GM21723 (cell line): ENCODE measurements at regions not wholly inside any gene's neighbourhood (a gene's known extent, or its start where the extent isn't known, plus 50 kb on each side); places are given as distances from the start of the nearest gene placed in this dataset.
"Not testable (repeated sequence)": the region's sequence is repeated elsewhere in the genome, so short reads cannot be mapped to it uniquely, and the experiment has no call there.

ENCODE experiments used
- ATAC-seq: cut with Tn5 transposase; IDR thresholded peaks from one replicate; pipeline ENCODE4 v1.9.1; 2021; ENCODE audit warnings: mild to moderate bottlenecking, moderate library complexity; ENCODE audit not compliant: unreplicated experiment

DNA sequence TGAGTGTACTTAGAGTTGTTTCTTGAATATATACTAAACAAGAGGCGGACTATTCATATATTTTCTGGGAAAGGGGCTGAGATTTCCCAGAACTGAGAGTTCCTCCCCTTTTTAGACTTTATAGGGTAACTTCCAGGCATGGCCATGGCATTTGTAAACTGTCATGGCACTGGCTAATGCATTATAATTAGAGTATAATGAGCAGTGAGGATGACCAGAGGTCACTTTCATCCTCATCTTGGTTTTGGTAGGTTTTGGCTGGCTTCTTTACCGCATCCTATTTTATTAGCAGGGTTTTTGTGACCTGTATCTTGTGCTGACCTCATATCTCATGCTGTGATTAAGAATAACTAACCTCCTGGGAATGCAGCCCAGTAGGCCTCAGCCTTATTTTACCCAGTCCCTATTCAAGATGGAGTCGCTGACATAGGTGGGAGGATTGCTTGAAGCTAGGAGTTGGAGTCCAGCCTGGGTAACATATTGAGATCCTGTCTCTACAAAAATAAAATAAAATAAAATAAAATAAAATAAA is 91.4 kb downstream of the MOBP start:
- ATAC-seq: no peak

DNA sequence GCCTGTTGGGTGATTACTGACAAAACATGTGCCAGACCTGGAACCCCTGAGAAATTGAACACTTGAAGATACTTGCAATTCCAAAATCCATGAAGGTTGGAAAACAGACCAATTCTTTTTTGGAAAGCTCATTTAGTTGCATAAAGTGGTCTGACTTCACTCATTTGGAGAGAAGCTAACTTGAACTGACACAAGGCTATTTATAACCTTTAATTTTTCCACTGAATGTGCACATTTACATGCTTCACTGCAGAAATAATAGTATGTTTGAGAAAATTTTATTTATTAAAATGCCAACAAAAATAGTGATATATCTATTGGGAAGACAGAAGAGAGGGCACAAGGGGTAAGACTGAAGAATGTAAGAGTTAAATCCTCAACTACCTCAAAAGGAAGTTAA is 92.1 kb downstream of the MOBP start:
- no peak for ATAC-seq

DNA sequence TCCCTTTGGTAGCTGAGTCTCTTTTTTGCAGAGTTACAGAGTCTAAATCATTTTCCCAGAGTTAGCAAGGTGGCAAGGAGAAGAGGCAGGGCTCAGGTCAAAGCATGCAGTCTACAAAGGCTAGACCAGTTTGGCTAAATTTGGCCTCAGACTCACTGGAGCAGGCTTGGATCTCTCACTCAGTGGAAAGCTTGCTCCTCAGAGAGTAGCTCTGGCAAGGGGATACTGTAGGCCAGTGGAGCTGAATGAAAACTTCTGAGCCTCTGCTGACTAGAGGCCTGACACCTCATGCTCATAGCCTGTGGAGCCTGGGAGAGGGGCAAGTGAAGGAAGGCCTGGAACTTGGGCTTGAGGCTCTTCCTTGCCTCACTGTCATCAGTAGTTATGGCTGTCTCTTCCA is 101.0 kb downstream of the MOBP start:
- ATAC-seq: no peak

DNA sequence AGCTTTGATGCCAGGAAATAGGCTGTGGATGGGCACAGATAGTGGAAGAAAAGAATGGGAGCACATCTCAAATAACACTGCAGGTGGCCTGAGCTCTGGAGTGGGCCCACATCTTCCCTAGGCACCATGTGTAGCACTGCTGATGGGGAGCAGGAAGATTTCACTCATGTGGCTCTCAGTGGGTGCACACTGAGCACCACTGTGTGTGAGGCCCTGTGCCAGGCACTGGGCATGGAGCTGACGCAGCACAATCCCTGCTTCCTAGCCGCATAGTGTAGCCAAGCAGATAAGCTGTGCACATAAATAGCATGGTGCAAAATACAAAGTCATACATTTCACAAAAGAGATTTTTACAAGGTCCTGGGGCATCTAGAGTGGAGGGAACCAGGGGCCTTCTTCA is 101.6 kb downstream of the MOBP start:
- ATAC-seq: no peak

DNA sequence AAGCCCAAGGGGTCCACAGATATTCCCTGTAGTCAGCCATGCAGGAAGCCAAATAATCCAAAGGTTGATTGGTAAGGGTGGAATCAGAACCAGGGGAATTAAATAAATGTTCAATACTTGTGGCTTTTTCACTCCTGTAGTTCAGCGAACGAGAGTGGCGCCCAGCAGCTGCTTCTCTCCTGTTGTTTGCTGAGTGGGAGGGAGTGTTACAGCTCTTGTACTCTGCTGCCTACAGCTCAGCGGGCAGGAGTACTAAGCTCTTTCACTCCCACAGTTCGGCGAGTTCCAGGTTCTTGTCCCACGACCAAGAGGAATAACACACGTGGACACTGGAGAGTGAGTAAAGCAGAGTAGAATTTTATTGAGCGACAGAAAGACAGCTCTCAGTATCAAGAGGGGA is 105.9 kb downstream of the MOBP start:
- ATAC-seq: no peak

DNA sequence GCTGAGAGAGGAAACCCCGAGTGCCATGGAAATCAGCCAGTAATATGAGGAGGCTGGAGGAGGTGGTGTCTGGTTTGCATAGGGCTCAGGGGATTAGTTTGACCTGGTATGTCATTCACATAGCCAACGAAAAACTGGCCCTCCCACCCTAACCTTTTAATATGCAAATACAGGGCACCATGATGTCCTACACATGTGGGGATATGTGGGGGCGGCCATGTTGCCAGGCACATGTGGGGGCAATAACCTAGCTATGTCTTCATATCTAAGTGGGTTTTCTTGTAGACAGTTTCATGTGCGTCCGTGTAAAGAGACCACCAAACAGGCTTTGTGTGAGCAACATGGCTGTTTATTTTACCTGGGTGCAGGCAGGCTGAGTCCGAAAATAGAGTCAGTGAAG is 110.1 kb downstream of the MOBP start:
- no peak for ATAC-seq

DNA sequence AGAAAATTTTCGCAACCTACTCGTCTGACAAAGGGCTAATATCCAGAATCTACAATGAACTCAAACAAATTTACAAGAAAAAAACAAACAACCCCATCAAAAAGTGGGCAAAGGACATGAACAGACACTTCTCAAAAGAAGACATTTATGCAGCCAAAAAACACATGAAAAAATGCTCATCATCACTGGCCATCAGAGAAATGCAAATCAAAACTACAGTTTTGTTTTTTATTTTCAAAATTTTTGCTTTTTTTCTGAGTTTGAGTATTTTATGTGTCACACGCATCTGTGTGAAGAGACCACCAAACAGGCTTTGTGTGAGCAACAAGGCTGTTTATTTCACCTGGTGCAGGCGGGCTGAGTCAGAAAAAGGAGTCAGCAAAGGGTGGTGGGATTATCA is 118.7 kb downstream of the MOBP start:
- ATAC-seq: not testable (repeated sequence)

DNA sequence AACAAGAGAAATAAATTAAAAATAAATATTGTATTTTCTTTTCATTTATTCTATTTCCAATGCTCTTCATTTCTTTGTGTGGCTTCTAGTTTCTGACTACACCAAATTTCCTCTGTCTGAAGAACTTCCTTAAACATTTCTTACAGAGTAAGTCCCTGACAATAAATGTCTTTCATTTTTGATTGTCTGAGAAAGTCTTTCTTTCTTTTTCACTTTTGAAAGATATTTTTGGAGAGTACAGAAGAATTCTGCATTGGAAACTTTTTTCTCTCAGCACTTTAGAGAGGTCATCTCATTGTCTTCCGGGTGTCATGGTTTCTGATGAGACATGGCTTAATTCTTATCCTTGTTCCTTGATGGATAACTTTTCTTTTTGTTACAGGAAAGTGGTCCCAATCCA is 119.6 kb downstream of the MOBP start:
- no peak for ATAC-seq

DNA sequence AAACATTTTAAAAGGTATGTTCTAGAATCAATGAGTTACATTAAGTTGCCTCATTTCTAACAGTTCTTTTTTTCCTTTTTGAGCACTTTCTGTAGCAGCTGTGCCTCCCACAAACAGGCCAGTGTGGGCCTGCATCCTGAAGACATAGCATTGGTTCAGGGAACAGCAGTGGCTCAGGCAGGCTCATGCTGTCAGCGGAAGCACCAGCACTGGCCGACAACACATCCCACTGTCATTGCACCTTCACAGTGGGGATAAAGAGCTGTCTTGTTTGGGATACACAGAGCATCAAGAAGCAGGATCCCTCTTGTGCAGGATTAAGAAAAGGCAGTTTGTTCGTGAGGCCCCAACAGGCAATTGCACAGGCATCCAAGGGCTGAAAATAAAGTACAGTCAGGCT is 123.3 kb downstream of the MOBP start:
- no peak for ATAC-seq

DNA sequence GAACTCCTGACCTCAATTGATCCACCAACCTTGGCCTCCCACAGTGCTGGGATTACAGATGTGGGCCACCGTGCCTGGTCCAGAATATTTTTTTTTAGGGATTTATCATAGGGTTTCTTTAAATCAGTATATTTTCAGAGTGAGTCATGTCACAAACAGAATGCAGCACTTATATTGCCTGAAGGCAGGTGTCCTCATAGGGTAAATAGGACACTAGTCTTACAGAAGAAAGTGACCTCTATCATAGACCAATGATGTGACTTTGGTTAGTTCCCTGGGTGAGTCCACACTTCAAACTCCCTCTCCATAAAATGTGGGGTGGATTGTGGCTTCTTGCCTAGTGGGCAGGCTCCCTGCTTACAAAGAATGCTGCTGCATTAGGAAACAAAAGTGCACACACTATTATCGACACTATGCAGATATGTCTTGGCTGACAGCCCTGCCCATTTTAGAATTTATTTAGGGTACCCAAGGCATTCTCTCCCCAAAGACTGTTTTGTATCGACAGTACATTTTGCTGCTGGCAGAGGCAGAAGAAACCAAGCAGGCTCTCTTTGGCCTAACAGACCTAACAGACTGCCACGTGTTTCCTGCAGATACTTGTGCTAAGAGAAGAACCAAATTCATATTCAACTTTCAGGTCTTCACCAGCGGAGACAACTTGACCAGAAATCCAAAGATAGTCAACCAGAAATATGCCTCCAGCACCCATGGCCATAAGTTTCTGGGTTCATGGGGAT is 125.0 kb downstream of the MOBP start:
- no peak for ATAC-seq

DNA sequence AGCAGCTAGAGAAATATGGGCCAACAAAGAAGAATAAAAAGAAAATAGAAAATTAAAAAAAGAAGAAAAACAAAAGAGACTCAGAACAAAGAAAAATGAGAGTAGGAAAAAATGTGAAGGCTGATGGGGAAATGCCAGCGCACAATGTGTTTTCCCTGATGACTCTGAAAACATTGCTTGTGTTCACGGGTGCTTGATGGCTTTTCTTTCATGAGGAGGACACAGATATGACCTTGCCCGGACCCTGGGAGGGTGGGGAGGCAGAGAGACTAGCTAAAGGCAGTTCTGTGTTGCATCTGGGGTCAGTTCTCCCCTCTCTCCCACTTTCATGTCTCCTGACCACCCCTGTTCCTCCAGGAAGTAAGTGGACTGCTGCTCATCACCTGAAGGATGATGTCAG is 125.9 kb downstream of the MOBP start:
- ATAC-seq: no peak

DNA sequence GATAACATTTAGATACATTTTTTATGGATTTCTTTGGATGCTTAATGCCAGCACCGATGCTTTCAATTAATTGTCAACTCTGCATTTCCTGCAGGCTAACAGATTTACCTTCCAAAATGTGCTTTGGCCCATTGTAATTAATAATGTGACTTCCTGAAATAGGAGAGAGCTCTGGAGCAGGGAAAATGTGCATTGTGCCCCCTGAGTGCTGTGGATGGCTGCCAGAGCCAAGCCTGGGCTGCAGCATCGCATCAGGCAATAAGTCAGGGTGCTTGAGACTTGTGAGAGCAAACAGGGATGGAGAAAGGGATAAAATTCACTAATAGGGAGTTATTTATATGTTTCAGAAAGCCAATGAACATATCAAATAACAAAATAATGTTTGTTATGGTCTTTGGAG is 133.8 kb downstream of the MOBP start:
- no peak for ATAC-seq

DNA sequence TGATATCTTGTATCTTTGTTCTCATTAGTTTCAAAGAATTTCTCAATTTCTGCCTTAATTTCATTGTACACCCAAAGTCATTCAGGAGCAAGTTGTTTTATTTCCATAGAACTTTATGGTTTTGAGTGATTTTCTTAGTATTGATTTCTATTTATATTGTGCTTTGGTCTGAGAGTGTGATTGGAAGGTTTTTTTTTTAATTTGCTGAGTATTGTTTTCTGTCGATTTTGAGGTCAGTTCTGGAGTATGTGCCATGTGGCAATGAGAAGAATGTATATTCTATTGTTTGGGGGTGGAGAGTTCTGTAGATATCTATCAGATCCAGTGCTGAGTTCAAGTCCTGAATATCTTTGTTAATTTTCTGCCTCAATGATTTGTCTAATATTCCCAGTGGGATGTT is 138.4 kb downstream of the MOBP start:
- ATAC-seq: no peak

DNA sequence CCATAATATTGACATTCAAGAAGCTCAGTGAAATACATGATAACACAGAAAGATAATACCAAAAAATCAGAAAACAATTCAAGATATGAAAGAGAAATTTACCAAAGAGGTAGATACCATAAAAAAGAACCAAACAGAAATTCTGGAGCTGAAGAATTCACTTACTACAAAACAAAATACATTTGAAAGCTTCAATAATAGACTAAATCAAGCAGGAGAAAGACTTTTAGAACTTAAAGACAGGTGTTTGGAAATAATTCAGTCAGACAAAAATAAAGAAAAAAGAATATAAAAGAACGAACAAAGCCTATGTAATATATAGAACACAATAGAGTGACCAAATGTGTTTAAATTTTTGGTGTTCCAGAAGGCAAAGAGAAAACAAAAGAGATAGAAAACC is 158.7 kb downstream of the MOBP start:
- no peak for ATAC-seq

DNA sequence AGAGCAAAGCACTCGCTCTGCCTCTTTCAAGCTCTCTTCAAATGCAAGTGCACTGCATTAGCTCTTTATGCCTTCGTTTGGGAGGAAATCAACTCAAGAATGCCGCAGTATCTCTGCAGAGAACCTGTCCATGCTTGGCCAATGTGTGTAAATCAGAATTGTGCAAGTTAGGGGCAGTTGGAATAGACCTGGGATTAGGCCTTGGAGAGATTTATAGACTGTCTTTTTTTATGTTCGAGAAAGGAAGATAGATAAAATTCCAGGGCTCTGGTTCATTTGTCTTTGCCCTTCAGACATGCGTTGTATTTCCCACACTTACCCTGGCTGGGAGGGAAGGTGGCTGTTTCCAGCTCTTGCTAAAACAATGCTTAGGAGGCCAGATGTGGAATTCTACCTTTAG is 163.7 kb downstream of the MOBP start:
- no peak for ATAC-seq

DNA sequence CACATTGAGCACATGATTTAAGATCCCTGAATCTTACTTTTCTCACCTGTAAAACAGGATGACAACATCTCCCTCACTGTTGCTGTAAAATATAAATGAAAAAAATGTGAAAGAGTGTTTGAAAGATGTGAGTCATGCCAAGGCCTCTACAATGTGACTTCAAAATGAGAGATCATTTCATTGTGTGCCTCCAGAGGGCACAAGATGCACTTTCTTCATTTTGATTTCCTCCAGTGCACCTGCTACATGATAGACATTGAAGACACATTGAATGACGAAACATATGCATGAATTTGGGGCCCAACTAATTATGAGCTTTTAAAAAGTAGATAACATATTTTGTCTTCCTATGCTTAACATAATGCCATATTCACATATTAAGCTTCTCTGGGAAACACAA is 170.3 kb downstream of the MOBP start:
- ATAC-seq: no peak

DNA sequence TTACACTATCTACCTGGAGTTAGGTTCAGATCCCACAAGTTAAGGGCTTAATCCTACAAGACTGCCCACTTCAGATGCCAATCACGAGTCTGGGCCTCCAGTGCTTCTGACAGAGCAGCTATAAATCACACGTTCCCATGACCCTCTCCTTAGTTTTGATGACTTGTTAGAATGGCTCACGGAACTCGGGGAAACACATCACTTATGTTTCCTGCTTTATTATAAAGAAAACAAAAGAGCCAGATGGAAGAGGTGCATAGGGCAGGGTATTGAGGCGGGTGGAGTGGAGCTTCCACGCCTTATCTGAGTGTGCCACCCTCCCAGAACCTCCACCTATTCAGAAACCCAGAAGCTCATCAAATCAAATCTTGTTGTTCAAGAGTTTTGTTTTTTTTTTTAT is 170.8 kb downstream of the MOBP start:
- ATAC-seq: no peak

DNA sequence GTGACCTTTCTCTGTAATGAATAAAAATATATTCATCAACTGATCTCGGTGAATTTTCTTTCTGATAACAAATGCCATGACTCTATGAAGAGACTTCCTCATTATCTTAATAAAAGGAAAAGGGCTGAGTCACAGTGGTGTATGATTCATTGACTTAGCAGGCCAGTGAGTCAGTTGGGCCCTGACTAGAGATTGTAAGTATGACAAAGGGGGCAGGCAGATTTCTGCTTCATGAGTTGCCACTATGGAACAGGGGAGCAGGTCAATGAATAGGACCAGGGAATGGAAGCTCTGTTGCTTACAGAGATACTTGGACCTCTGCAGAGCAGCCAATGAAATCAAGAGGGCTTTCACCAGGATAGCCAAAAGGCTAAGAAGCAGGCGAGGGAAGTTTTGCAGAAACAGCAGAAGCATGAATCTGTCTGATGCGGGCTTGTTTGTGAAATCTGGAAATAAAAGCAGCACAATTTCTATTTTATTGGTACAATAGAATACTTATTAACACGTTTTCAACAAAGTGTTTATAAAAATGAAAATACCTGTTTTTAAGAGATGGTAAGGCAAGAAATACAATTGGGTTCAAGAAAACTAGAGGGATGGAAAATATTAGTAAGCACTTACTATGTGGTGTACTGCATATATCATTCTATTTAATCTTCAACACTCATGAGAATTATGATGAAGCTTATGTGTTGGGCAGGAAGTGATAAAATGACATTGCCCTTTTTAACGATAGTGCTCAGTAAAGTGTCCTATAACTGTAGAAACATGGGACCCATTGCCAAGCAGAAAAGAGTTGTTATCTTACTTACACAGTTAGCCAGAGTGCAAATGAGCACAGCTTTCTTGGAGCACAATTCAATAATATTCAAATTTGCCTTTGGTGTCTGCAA is 169.8 kb upstream of the MYRIP start:
- ATAC-seq: no peak

DNA sequence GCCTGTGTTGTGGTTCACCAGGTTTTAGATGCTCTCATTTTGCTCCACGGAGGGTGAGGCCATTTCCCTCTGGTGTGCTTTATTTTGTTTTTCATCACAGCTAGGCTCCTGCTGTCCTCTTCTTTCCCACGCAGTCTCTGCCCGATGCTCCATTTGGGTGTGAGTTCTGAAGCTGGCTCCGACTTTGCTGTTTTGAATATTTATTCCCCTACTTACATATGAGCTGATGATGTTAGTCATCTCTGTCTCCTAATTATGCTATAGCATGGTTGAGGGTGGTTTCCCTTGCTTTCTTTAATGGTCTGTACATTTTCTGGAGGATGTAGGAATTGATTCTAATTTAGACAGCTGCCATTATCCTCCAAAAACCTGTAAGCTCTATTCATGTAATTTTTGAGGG is 168.1 kb upstream of the MYRIP start:
- no peak for ATAC-seq

DNA sequence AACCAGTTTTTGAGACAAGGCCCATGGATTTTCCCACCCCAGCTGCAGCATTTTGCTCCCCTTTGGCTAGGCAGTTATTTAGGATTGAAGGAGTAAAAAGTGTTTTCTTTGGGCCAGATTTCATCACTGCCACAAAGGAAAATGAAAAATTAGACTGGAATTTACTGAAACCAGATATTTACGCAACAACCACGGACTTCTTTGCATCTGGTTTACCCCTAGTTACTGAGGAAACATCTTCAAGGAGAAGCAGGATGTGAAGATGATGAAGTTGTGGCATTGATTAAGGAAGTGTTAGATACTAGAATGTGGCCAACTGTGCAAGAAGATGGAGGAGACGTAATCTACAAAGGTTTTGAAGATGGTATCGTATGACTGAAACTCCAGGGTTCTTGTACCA is 165.2 kb upstream of the MYRIP start:
- no peak for ATAC-seq

DNA sequence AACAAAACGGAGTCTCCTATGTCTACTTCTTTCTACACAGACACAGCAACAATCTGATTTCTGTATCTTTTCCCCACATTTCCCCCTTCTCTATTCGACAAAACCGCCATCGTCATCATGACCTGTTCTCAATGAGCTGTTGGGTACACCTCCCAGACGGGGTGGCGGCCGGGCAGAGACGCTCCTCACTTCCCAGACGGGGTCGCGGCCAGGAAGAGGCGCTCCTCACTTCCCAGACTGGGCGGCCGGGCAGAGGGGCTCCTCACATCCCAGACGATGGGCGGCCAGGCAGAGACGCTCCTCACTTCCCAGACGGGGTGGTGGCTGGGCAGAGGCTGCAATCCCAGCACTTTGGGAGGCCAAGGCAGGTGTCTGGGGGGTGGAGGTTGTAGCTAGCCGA is 158.2 kb upstream of the MYRIP start:
- not testable (repeated sequence) for ATAC-seq
